ENCODE measurements at regions not wholly inside any gene's neighbourhood (a gene's known extent, or its start where the extent isn't known, plus 50 kb on each side); places are given as distances from the start of the nearest gene placed in this dataset.

GRCh38 chr21:15932726-15933125, 202.9 kb downstream of the USP25 start:
- Histone ChIP-seq H3K4me1 (peaks cover 0 to 5% (median 0%) of the 10 kb centered on the region in 12 donors), H3K4me3 (no peak overlapping the region), H3K9me3 (no peaks in the 10 kb centered on the region), H3K36me3 (no peaks in the 10 kb centered on the region), H3K27ac (no peak overlapping the region), H3K27me3 (no peaks in the 10 kb centered on the region)
- TF ChIP-seq, protein P1, sequence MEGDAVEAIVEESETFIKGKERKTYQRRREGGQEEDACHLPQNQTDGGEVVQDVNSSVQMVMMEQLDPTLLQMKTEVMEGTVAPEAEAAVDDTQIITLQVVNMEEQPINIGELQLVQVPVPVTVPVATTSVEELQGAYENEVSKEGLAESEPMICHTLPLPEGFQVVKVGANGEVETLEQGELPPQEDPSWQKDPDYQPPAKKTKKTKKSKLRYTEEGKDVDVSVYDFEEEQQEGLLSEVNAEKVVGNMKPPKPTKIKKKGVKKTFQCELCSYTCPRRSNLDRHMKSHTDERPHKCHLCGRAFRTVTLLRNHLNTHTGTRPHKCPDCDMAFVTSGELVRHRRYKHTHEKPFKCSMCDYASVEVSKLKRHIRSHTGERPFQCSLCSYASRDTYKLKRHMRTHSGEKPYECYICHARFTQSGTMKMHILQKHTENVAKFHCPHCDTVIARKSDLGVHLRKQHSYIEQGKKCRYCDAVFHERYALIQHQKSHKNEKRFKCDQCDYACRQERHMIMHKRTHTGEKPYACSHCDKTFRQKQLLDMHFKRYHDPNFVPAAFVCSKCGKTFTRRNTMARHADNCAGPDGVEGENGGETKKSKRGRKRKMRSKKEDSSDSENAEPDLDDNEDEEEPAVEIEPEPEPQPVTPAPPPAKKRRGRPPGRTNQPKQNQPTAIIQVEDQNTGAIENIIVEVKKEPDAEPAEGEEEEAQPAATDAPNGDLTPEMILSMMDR (IDR thresholded peaks at IDR 0.05): no peak
- TF ChIP-seq POLR2A (IDR thresholded peaks at IDR 0.05): no peak
- DNase-seq: no peak
- intact Hi-C loops (cut with DNase I): no loop called here
- ATAC-seq: no peak
- 85 to 88% (median 87%) methylated on average over 5 of the region's 5 CpGs for WGBS, 4 donors

DNA sequence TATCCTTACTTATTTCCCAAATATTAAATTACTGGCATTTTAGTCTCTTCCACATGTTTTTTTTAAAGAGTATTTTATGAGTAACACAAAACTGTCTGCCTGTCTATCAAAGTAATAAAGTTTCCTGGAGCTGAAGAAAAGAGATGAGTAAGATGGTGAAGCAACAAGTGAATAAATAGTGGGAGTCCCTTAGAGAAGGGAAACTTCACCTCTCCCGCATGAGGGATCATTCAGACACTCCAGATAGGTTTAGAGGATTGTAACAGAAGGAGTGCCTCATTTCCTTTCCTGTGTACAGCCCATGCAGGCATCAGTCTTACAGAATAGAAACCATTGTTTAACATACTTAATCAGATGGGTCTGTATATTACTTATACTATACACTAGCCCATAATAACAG, 205.7 kb downstream of the USP25 start:
- Histone ChIP-seq H3K27ac (no peak overlapping the region), H3K36me3 (no peaks in the 10 kb centered on the region), H3K4me1 (no peaks in the 10 kb centered on the region), H3K4me3 (no peak overlapping the region), H3K27me3 (no peaks in the 10 kb centered on the region), H3K9me3 (no peaks in the 10 kb centered on the region)
- TF ChIP-seq, protein P1 (IDR thresholded peaks at IDR 0.05): no peak
- no peak for TF ChIP-seq POLR2A (IDR thresholded peaks at IDR 0.05)
- no peak for DNase-seq
- 70 to 75% (median 72%) methylated on average over 1 of the region's 1 CpG for WGBS, 4 donors
- intact Hi-C loops (cut with DNase I): no loop called here
- no peak for ATAC-seq

- H3K27ac ChIP-seq: no peak overlapping the region
- no peaks in the 10 kb centered on the region for H3K9me3 ChIP-seq
- no peaks in the 10 kb centered on the region for H3K36me3 ChIP-seq
- intact Hi-C loops (cut with DNase I): no loop called here
- TF ChIP-seq, protein P1 (IDR thresholded peaks at IDR 0.05): no peak
- no peak for TF ChIP-seq POLR2A (IDR thresholded peaks at IDR 0.05)
- DNase-seq: no peak
- no peak overlapping the region for H3K4me3 ChIP-seq
- ATAC-seq: no peak
- H3K27me3 ChIP-seq: no peaks in the 10 kb centered on the region
- H3K4me1 ChIP-seq: no peaks in the 10 kb centered on the region
- 84 to 94% (median 90%) methylated on average over 4 of the region's 4 CpGs for WGBS, 4 donors
Observed at GRCh38 chr21:15943009-15943666, 213.4 kb downstream of the USP25 start.

DNA sequence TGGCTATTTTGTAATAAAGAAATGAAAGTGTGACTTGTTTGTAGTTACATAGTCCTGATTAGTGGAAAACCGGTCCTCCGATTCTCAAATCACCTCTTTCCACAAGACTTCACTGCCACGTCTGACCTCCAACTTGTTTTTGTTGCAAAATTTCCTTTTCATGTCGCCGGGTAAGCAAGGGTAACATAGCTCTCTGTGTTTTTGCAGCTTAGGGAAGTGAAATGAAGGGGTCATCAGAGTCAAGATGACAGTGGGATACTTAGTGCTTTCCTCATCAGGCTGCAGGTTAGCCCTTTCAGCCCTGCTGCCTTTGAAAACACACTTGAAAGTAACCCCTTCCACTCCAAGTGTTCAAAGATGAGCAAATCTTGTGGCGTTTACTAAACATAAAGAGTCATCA, 217.9 kb downstream of the USP25 start:
- Histone ChIP-seq H3K4me1 (no peaks in the 10 kb centered on the region), H3K4me3 (peak overlapping the region in 1 of 12 donors; percentile 24), H3K27me3 (no peaks in the 10 kb centered on the region), H3K36me3 (no peaks in the 10 kb centered on the region), H3K9me3 (peaks cover 0 to 27% (median 3%) of the 10 kb centered on the region in 12 donors), H3K27ac (no peak overlapping the region)
- DNase-seq (no peak), ATAC-seq (no peak)
- intact Hi-C loops (cut with DNase I): no loop called here
- 30 to 32% (median 31%) methylated on average over 6 of the region's 6 CpGs for WGBS, 4 donors
- TF ChIP-seq, protein P1 (IDR thresholded peaks at IDR 0.05): no peak
- no peak for TF ChIP-seq POLR2A (IDR thresholded peaks at IDR 0.05)

Measured in heart left ventricle (tissue), 16 donors.